GM12878 (cell line): ENCODE measurements at regions not wholly inside any gene's neighbourhood (a gene's known extent, or its start where the extent isn't known, plus 50 kb on each side); places are given as distances from the start of the nearest gene placed in this dataset.

Experiments used
- ATAC-seq: fragments of 200-7000 bp; cut with Tn5 transposase; 3 replicates; pipeline ENCODE4 v1.9.1; 2020; ENCODE audit warnings: mild to moderate bottlenecking, moderate library complexity
- BruUV-seq: library from RNA; stranded (reverse); fragments of 400-500 nt; replicated peaks from 2 replicates; lab custom pipeline; 2021; lab: Mats Ljungman, UMichigan
- CTCF ChIA-PET: fragments of 300-600 bp; sonication (Branson Sonifier 250); formaldehyde crosslinking; extraction: SDS; loops from one replicate; lab custom pipeline; 2021; ENCODE audit warnings: inconsistent platforms; lab: Yijun Ruan, JAX
- POLR2A ChIA-PET: fragments of 350-600 bp; formaldehyde crosslinking; extraction: SDS; loops from one replicate; lab custom pipeline; 2021; ENCODE audit warnings: inconsistent platforms; lab: Charles Lee
- RAD21 ChIA-PET: fragments of 300-600 bp; sonication (Branson Sonifier 250); formaldehyde crosslinking; loops from one replicate; lab custom pipeline; 2023; ENCODE audit warnings: antibody characterized with exemption; ENCODE audit not compliant: unreplicated experiment; lab: Charles Lee
- SMC1A ChIA-PET: fragments of 300-600 bp; sonication (Branson Sonifier 250); formaldehyde crosslinking; loops from one replicate; lab custom pipeline; 2023; ENCODE audit not compliant: unreplicated experiment, uncharacterized antibody; lab: Charles Lee
- DNase-seq: peaks from one replicate; pipeline ENCODE4 v3.0.0-alpha.2; 2011; ENCODE audit warnings: low read depth, low spot score
- FAIRE-seq: peaks from 3 replicates; lab custom pipeline; 2011; peaks lifted over from hg19 to GRCh38; lab: Jason Lieb, UNC
- H2AFZ ChIP-seq: 2 replicates; pipeline ENCODE4 v1.6.0; 2011; ENCODE audit warnings: low read depth, low read length, control low read depth; ENCODE audit not compliant: control insufficient read depth
- H3K27ac ChIP-seq: 2 replicates; pipeline ENCODE4 v1.5.1; 2011; ENCODE audit warnings: control low read depth; ENCODE audit not compliant: control insufficient read depth, insufficient read depth
- H3K27me3 ChIP-seq, 2 experiments: replicated peaks in 1 of 2; 2 replicates each; pipeline versions ENCODE4 v1.6.0 to v1.6.1; 2011; ENCODE audit warnings: low read length in 1 of 2; ENCODE audit not compliant: control insufficient read depth in 2 of 2, insufficient read depth in 2 of 2
- H3K36me3 ChIP-seq, 2 experiments: 2 replicates each; pipeline ENCODE4 v1.5.1; 2011; ENCODE audit warnings: low read length in 1 of 2; ENCODE audit not compliant: control insufficient read depth in 2 of 2, insufficient read depth in 2 of 2
- H3K4me1 ChIP-seq: 2 replicates; pipeline ENCODE4 v1.6.1; 2011; ENCODE audit warnings: mild to moderate bottlenecking, low read length, moderate library complexity, mixed read lengths; ENCODE audit not compliant: control insufficient read depth, insufficient read depth
- H3K4me2 ChIP-seq: 2 replicates; pipeline ENCODE4 v1.6.0; 2011; ENCODE audit warnings: control low read depth; ENCODE audit not compliant: control insufficient read depth, insufficient read depth
- H3K4me3 ChIP-seq: fragments of 200-600 bp; sonication (generic); 2 replicates; pipeline ENCODE4 v1.5.1; 2016
- H3K79me2 ChIP-seq: 2 replicates; pipeline ENCODE4 v1.6.0; 2011; ENCODE audit warnings: low read length; ENCODE audit not compliant: control insufficient read depth, insufficient read depth
- H3K9ac ChIP-seq: 2 replicates; pipeline ENCODE4 v1.8.0; 2011; ENCODE audit warnings: low read length, control low read depth, mixed read lengths; ENCODE audit not compliant: control insufficient read depth, insufficient read depth
- H3K9me3 ChIP-seq: replicated peaks from 3 replicates; pipeline ENCODE4 v1.5.1; 2011; ENCODE audit warnings: mild to moderate bottlenecking, low read length; ENCODE audit not compliant: control insufficient read depth, insufficient read depth
- H4K20me1 ChIP-seq: 2 replicates; pipeline ENCODE4 v1.6.0; 2011; ENCODE audit not compliant: control insufficient read depth, insufficient read depth
- CBX3 ChIP-seq: fragments of 200-600 bp; sonication (generic); IDR thresholded peaks from 2 replicates; pipeline ENCODE4 v1.6.1; 2016; ENCODE audit warnings: low read depth, borderline replicate concordance
- CEBPB ChIP-seq, 2 experiments: fragments of 150-350 bp in 1 of 2; IDR thresholded peaks; 2 replicates each; pipeline ENCODE4 v1.6.1; 2012 to 2014; ENCODE audit warnings: low read depth in 2 of 2, low read length in 2 of 2, borderline replicate concordance in 1 of 2, inconsistent platforms in 1 of 2
- EP300 ChIP-seq, 2 experiments: fragments of 150-350 bp in 1 of 2; IDR thresholded peaks; 2 replicates each; pipeline ENCODE4 v1.6.1; 2011 to 2012; ENCODE audit warnings: low read depth in 2 of 2, low read length in 2 of 2, borderline replicate concordance in 1 of 2, improper control_type of control experiment in 1 of 2, inconsistent platforms in 1 of 2; ENCODE audit not compliant: control insufficient read depth in 1 of 2
- KLF5 ChIP-seq: fragments of 450-650 bp; IDR thresholded peaks from 2 replicates; pipeline ENCODE4 v1.6.1; 2014; ENCODE audit warnings: mild to moderate bottlenecking; ENCODE audit not compliant: partially characterized antibody
- MEF2A ChIP-seq: IDR thresholded peaks from 2 replicates; pipeline ENCODE4 v1.6.1; 2011; ENCODE audit warnings: low read depth, mild to moderate bottlenecking, low read length, moderate library complexity; ENCODE audit not compliant: insufficient read depth
- MLLT1 ChIP-seq: fragments of 450-650 bp; IDR thresholded peaks from 2 replicates; pipeline ENCODE4 v1.6.1; 2016; ENCODE audit warnings: mild to moderate bottlenecking
- RAD51 ChIP-seq: fragments of 450-650 bp; IDR thresholded peaks from 2 replicates; pipeline ENCODE4 v1.6.1; 2016; ENCODE audit warnings: moderate library complexity, mild to moderate bottlenecking, inconsistent platforms
- TAF1 ChIP-seq: IDR thresholded peaks from 2 replicates; pipeline ENCODE4 v1.6.1; 2011; ENCODE audit warnings: mild to moderate bottlenecking, low read depth, low read length, borderline replicate concordance
- ZNF274 ChIP-seq: IDR thresholded peaks from one replicate; pipeline ENCODE4 v1.8.0; 2011; ENCODE audit not compliant: insufficient read length, insufficient read depth
- in situ Hi-C: fragments of 300-500 bp; cut with MboI; formaldehyde crosslinking; loops from 9 replicates; pipeline ENCODE4 v1.14.3; 2018; ENCODE audit warnings: mixed read lengths
- intact Hi-C: fragments of 100-400 bp; cut with micrococcal nuclease; formaldehyde crosslinking; loops from one replicate; pipeline ENCODE4 v1.14.2; 2022; ENCODE audit not compliant: unreplicated experiment
- TF ChIP-seq, protein P1 (sequence below): fragments of 450-650 bp; IDR thresholded peaks from 2 replicates; pipeline ENCODE4 v1.6.1; 2017; ENCODE audit warnings: antibody characterized with exemption, mild to moderate bottlenecking, moderate library complexity

GRCh38 chr1:14328685-14329084 lies 269.8 kb upstream of the KAZN start:
- H4K20me1 ChIP-seq: no peaks in the 10 kb centered on the region
- no peak overlapping the region for H3K9ac ChIP-seq
- H3K9me3 ChIP-seq: no peaks in the 10 kb centered on the region
- ATAC-seq: no peak
- TF ChIP-seq KLF5 (no peak), CEBPB (IDR thresholded peaks at IDR 0.05; ENCODE audit: borderline replicate concordance in 1 of 2, low read depth in 2 of 2, low read length in 2 of 2) (no peak), CBX3 (no peak), ZNF274 (no peak), RAD51 (no peak), TAF1 (no peak), EP300 (IDR thresholded peaks at IDR 0.05; ENCODE audit: borderline replicate concordance in 1 of 2, control insufficient read depth in 1 of 2, low read depth in 2 of 2, low read length in 2 of 2) (no peak), MLLT1 (no peak), MEF2A (no peak)
- TF ChIP-seq, protein P1, sequence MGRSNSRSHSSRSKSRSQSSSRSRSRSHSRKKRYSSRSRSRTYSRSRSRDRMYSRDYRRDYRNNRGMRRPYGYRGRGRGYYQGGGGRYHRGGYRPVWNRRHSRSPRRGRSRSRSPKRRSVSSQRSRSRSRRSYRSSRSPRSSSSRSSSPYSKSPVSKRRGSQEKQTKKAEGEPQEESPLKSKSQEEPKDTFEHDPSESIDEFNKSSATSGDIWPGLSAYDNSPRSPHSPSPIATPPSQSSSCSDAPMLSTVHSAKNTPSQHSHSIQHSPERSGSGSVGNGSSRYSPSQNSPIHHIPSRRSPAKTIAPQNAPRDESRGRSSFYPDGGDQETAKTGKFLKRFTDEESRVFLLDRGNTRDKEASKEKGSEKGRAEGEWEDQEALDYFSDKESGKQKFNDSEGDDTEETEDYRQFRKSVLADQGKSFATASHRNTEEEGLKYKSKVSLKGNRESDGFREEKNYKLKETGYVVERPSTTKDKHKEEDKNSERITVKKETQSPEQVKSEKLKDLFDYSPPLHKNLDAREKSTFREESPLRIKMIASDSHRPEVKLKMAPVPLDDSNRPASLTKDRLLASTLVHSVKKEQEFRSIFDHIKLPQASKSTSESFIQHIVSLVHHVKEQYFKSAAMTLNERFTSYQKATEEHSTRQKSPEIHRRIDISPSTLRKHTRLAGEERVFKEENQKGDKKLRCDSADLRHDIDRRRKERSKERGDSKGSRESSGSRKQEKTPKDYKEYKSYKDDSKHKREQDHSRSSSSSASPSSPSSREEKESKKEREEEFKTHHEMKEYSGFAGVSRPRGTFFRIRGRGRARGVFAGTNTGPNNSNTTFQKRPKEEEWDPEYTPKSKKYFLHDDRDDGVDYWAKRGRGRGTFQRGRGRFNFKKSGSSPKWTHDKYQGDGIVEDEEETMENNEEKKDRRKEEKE: no peak
- no peak for FAIRE-seq
- ChIA-PET SMC1A (no interaction called here), RAD21 (no interaction called here), POLR2A (no interaction called here), CTCF (no interaction called here)
- no peak overlapping the region for H3K27ac ChIP-seq
- in situ Hi-C loops: no loop called here
- intact Hi-C loops: no loop called here
- no peaks in the 10 kb centered on the region for H3K36me3 ChIP-seq
- no peaks in the 10 kb centered on the region for H3K4me1 ChIP-seq
- no peaks in the 10 kb centered on the region for H3K79me2 ChIP-seq
- no TSS peak for BruUV-seq
- no peak overlapping the region for H3K4me3 ChIP-seq
- H2AFZ ChIP-seq: no peak overlapping the region
- no peak overlapping the region for H3K4me2 ChIP-seq
- DNase-seq: no peak
- no peaks in the 10 kb centered on the region for H3K27me3 ChIP-seq
